GM21360 (cell line): ENCODE measurements at regions not wholly inside any gene's neighbourhood (a gene's known extent, or its start where the extent isn't known, plus 50 kb on each side); places are given as distances from the start of the nearest gene placed in this dataset.
"Not testable (repeated sequence)": the region's sequence is repeated elsewhere in the genome, so short reads cannot be mapped to it uniquely, and the experiment has no call there.

ENCODE experiments used
- ATAC-seq: cut with Tn5 transposase; IDR thresholded peaks from one replicate; pipeline ENCODE4 v1.9.1; 2021; ENCODE audit warnings: mild to moderate bottlenecking, moderate library complexity; ENCODE audit not compliant: unreplicated experiment

DNA sequence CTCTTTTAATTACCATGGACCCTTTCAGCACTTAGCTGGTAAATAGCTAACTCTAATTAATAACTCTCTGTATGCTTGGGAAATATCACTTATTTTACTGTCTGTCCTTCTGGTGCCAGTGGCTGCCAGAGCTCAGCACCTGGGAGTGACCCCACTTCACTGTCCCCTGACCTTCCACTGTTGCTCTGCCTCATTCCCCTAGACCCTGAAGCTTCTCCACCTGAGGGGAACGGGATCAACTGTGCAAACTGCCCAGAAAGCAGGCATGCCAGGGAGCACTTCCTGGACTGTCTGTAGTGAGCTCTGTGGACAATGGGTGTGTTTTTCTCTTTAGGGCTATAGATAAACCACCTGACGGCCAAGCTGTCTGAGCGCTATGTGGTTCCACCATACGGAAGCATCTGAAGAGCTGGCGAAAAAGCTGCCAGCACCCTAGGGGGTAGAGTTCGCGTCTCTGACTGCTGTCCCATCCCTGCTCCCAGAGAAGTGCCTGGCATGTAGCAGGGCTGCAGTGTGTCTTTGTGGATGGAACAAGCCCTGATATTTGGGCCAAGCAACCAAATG lies 106.3 kb upstream of the FOXA2 start:
- ATAC-seq: no peak

GRCh38 chr20:22691369-22692118 lies 107.2 kb upstream of the FOXA2 start:
- ATAC-seq: peak; percentile 78

GRCh38 chr20:22692119-22692475 lies 107.7 kb upstream of the FOXA2 start:
- ATAC-seq: no peak

GRCh38 chr20:22692620-22693019 lies 108.2 kb upstream of the FOXA2 start:
- not testable (repeated sequence) for ATAC-seq

DNA sequence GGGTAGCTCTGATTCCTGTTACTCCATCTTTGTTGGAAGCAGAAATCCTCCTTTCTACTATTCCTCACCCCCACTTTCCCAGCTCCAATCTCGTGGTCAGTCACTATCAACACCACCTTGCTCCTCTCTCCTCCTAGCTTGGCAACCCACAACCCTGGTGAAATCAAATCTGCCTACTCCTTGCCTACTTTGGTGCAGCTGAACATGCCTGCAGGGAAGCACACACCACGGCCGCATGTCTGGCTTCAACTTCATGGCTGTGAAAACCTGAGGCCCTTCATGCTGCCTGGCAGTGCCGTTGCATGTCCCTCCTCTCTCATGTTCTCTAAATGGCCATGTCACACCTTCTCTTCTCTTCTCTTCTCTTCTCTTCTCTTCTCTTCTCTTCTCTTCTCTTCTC lies 112.4 kb upstream of the FOXA2 start:
- no peak for ATAC-seq

- no peak for ATAC-seq
These were observed 114.0 kb upstream of the FOXA2 start for GRCh38 chr20:22698259-22698842.

DNA sequence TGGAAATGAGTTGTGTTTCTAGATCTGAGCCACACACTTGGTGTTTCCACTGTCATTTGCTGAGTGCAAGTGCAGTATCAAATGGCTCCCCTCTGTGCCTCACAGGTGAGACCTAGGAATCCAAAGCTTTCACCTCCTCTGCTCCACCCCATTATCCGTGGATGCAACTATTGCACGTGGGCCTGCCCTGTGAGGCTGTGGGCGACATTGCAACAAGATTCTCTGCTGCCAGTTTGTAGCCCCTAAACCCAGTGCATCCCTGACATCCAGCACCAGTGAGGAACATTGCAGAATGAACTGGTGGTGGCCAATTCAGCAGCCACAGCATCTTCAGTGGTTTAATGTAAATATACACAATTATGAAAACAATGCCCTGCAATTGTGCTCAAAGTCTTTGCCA lies 115.0 kb upstream of the FOXA2 start:
- ATAC-seq: no peak

GRCh38 chr20:22700367-22700766 lies 116.0 kb upstream of the FOXA2 start:
- ATAC-seq: no peak

- no peak for ATAC-seq
These were observed 117.4 kb upstream of the FOXA2 start for GRCh38 chr20:22701679-22702308.

GRCh38 chr20:22703843-22704242 lies 119.5 kb upstream of the FOXA2 start:
- ATAC-seq: no peak

DNA sequence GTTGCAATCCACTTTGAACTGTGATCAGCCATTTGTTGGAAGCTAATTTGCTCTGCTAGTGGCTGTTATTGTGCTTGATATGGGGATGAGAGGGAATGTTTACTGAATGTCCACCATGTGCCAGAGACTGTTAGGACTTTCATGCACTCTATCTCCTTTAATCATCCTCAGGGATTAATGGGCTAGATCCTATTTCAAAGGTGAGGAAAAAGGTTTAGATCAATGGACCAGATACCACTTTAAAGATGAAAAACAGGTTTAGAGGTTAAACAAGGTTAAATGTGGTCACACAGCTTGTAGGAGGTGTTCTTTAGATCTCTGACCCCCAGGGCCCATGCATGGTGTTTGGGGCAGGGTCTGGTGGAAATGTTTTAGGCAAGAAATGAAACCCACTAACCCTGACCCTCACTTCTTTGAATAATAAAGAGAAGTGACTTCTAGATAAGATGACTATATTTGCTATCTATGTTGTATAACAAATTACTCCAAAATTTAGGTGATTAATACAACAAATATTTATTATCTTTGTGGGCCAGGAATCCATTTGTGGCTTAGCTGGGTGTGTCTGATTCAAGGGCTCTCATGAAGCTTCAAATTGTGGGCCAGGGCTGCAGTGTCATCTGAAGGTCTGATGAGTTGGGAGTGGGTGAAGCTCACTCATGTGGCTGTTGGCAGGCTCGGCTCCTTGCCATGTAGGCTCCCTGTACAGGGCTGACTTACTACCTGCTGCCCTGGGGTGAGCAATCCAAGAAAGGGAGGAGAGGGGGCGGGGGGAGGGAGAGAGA lies 127.8 kb upstream of the FOXA2 start:
- ATAC-seq: no peak

DNA sequence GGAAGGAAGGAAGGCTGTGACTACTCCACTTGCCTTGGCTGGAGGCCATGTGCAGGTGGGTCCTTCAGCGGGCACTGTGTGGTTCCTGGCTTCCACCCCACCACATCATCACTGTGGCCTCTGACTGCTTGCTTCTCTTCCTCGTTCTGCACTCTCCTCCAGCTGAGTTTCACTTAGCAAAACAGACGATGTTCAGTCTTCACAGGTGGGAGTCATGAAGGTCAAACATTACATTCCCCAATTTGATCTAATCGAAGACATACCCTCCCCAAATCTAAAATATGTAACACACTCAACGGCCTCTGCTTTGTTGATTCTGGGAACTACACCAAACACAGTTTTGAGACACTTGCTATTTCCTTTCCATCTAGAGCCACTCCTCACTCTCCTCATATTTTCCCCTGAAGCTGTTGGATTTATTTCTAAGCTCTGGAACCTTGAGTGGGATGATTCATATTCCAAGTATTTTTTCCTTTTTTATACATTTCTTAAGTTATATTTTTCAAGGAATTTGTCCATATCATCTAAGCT lies 132.5 kb upstream of the FOXA2 start:
- no peak for ATAC-seq

- no peak for ATAC-seq
These were observed 133.1 kb upstream of the FOXA2 start for GRCh38 chr20:22717466-22717865.

DNA sequence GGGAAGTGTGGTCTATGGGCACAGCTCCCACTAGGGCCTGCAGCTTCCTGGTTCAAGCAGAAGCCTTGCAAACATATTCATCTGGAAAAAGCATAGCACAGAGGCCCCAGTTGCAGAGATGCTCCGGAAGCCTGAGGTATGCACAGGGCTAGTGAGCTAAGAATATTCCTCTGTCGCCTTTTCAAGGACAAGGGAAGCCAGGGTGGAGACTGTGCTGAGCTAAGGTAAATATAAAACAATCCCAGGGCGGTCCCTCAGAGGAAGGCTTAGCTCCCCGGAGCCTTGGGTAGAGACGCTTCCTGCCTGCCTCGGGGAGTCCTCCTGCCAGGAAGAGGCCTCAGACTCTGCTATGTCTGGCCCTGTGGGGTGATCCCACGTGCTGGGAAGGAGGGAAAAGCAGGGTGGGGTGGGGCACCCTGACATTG lies 134.8 kb upstream of the FOXA2 start:
- no peak for ATAC-seq

DNA sequence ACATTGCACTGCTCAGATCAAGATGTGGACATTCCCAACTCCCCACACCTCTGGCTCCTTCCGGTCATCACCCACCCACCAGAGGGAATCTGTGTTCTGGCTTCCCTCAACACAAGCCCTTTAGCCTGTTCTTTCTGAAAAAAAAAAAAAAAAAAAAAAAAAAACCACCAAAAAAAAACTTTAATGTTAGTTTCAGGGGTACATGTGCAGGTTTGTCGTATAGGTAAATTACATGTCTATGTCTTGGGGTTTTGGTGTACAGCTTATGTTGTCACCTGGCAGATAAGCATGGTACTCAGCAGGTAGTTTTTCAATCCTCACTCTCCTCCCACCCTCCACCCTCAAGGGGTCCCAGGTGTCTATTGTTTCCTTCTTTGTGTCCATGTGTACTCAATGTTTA lies 135.8 kb upstream of the FOXA2 start:
- no peak for ATAC-seq

DNA sequence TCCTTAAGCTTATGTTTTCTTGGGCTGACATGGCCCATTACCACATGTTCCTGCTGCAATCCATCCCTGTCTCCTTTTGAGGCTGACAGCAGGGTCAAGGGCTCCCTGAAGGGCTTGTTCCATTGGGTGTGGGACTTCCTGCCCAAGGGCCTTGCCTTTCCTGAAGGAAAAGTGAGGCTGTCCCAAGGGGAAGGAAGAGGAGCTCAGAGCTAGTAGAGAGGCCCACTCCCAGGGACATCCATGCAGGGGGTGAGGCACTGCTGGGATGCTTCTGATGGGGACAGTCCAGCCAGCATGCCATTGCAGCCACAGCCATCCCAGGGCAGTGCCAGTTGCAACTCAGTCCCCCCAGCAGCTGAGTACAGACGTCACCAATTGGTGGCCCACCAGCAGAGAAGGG lies 138.4 kb upstream of the FOXA2 start:
- ATAC-seq: no peak

DNA sequence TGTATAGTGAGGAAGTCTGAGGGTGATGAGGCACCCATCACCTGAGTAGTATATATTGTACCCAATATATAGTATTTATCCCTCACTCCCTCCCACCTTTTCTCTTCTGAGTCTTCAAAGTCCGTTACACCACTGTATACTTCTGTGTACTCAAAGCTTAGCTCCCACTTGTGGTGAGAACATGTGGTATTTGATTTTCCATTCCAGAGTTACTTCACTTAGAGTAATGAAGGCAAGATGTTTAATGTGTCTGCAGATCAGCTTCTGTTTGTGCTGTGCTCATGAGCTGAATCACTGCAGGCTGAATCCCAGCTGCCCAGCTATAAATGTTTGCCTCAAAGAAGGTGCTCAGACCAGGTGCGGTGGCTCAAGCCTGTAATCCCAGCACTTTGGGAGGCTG lies 139.3 kb upstream of the FOXA2 start:
- no peak for ATAC-seq

GRCh38 chr20:22728146-22728745 lies 143.9 kb upstream of the FOXA2 start:
- no peak for ATAC-seq

- ATAC-seq: no peak
These were observed 144.8 kb upstream of the FOXA2 start for GRCh38 chr20:22729180-22729579.

GRCh38 chr20:22729616-22730236 lies 145.4 kb upstream of the FOXA2 start:
- ATAC-seq: no peak
